Kasumi-1 (cell line): ENCODE measurements at regions not wholly inside any gene's neighbourhood (a gene's known extent, or its start where the extent isn't known, plus 50 kb on each side); places are given as distances from the start of the nearest gene placed in this dataset.
"Not testable (repeated sequence)": the region's sequence is repeated elsewhere in the genome, so short reads cannot be mapped to it uniquely, and the experiment has no call there.

Experiments used
- DNase-seq, 2 experiments: peaks; one replicate each; lab custom pipeline; 2025; lab: John Stamatoyannopoulos, UW

DNA sequence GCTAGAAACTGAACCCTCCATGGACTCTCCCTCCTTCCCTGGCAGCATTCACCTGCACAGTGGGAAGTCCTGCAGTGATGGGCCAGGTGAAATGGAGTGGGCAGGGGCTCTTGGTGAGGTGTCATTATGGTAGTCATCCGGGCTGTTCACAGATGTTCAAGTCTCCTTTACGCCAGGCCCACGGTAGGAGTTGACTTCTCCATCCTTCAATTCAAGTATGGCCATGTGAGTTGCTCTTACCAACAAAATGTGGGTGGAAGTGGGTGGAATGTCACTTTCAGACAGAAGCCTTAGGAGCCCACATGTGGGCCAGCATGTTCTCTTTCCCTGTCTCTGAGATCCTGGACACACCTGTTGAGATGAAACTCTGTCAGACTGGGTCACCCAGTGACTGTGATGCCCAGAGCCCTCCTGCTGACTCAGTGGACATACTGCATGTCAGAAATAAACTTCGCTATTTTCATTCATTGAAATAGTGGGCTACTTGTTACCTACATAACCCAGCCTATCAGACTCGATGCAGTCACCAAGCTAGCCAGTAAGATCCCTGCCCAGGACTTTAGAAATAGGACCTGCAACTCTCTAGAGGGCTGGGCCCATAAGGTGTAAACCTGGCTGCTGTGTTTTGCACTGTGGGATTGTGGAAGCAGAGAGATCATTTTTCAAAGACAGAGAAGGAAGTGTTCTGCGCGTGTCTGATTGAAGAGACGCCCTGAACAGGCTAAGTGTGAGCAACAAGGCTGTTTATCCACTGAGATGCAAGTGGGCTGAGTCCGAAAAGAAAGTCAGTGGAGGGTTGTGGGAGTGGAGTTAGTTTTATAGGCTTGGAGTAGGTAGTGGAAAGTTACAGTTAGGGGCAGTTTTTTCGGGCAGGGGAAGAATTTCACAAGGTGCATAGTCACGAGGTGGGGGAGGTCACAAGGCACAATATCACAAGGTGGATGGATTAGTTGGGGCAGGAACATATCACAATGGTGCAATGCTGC, 174.4 kb downstream of the TRIM43 start:
- DNase-seq = not testable (repeated sequence)

DNA sequence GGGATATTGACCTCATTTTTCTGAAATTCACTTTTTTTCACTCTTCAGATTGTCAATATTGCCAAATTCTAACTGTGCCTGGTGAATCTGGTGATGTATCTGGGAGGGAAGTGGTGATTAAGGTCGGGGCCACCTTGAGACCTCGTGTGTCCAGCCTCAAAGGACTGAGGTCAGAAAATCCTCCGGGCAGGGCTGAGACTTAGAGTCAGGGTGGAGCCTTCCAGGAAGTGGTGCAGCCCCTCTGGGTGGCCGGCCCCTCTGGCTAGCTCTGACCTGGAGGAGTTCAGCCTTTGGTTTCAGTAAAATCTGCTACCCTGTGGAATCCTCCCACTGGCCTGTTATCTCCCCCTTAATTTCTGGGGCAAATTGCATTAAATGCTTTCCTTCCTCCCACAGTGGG, 175.7 kb downstream of the TRIM43 start:
- DNase-seq = not testable (repeated sequence)

DNA sequence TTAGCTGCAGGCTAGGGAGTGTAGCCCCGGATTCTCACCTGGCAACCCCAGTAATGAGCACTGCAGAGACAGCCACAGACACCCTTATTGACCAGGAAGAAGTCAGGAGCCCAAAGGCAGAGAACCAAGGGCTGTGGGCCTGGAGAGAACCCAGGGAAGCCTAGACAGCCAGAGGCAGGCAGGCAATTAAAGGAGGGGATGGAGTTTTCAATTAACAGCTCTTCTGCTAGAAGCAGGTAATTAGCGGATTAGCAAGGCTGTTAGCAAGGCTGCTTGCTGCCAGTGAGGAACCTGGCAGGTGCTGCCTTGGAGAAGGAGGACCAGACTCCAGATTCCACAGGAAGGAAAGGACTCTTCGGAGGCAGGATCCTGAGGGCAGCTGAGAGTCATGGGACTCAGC, 176.1 kb downstream of the TRIM43 start:
- not testable (repeated sequence) for DNase-seq

DNA sequence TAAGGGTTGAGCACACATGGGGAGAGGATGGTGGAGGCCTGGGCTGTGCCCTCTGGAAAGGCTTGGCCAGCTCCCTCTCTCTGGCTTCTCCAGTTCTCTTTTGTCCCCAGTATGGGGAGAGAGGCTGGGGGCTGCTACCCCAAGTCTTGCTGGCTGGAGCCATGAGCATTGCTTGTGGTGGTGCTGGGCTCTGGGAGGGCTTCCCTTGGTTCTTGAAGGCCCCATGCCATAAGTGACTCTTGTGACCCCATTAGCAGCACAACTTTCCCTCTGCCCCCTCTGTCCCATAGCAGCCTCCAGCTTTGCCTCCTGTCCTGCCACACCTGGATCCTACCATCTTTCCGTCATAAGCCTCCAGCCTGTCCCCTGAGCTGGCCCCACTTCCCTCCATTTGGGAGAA, 177.5 kb downstream of the TRIM43 start:
- not testable (repeated sequence) for DNase-seq

DNA sequence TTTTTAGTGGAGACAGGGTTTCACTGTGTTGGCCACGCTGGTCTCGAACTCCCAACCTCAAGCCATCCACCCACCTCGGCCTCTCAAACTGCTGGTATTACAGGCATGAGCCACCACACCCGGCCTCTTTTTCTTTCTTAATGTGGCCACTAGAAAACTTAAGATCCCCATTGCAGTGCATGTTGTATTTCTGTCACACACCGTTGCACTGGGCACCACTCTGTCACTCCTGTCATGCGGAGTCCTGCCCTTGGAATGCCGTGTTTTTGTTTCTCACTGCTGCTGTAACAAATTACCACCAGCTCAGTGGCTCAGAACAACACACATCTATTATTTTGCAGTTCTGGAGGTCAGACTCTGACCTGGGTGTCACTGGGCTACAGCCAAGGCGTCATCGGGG, 178.9 kb downstream of the TRIM43 start:
- DNase-seq = not testable (repeated sequence)

DNA sequence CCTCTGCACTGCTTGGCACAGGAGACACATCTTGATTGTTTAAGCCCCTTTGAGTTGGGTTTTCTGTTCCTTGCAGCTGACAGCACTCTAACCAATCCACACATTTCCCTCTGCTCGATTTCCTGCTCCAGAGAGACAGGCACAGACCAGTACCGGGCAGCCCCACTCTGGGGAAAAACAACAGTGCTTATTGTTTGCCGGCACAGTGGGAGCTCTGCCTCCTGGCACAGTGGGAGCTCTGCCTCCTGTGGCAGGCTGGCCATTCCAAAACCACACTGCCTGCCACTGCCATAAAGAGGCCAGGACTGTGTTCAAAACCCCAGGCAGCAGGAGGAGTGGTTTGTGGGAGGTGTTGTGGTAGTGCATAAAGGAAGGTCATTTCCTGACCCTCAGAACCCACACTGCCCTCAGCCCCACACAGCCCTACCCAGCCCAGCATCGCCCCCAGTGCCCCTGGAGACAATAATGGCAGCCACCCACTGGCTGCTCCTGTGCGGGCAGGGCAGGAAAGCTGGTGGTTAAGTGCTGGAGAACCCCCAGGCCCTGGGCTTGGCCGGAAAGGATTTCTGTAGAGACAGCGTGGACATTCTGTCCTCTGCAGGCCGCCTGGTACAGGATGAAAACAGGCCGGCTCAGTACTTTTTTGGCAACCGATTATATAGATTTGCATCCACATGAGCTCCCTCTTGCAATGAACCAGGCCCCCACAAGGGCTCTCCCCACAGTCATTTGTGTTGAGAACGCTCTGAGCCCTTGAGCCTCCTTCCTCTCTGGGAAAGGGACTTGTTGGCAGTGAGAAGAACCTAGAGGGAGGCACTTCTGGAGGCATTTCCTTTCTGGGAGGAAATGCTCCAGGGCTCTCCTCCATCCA, 182.8 kb downstream of the TRIM43 start:
- DNase-seq = not testable (repeated sequence)

DNA sequence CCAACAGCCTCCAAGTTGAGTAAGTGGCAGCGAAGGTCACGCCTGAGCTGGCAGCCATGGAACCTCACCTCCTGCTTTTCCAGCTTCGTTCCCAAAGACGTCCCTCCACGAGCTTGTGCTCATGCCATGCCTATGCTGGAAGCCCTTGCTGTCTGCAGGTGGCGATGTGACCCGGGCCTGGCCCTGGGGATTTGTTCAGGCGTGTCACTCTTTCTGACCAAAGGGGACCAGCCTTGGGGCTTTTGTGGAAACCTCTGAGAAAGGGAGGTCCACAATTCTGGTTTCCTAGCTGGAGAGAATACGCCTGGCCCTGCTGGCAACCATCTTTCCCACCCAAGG, 183.4 kb downstream of the TRIM43 start:
- DNase-seq = not testable (repeated sequence)
